OCI-LY1 (cell line): ENCODE measurements at regions not wholly inside any gene's neighbourhood (a gene's known extent, or its start where the extent isn't known, plus 50 kb on each side); places are given as distances from the start of the nearest gene placed in this dataset.

Experiments
- H2AFZ ChIP-seq: fragments of 200-600 bp; sonication (generic), shearing (Covaris generic); 2 replicates; pipeline ENCODE4 v1.6.0; 2014; ENCODE audit warnings: antibody characterized with exemption, mild to moderate bottlenecking, low read length
- H3F3A ChIP-seq: fragments of 200-600 bp; sonication (generic), shearing (Covaris generic); 2 replicates; pipeline ENCODE4 v1.6.0; 2014; ENCODE audit warnings: mild to moderate bottlenecking, antibody characterized with exemption, low read length, moderate library complexity; ENCODE audit not compliant: insufficient read depth
- H3K27ac ChIP-seq: fragments of 200-600 bp; sonication (generic); 2 replicates; pipeline ENCODE4 v1.5.1; 2014; ENCODE audit warnings: low read length, mixed run types, mild to moderate bottlenecking, low read depth; ENCODE audit not compliant: poor library complexity, severe bottlenecking
- H3K27me3 ChIP-seq: fragments of 200-600 bp; sonication (generic); 2 replicates; pipeline ENCODE4 v1.6.0; 2014; ENCODE audit warnings: antibody characterized with exemption, mild to moderate bottlenecking, low read length, moderate library complexity; ENCODE audit not compliant: insufficient read depth
- H3K36me3 ChIP-seq: fragments of 200-600 bp; sonication (generic); 2 replicates; pipeline ENCODE4 v1.6.1; 2014; ENCODE audit warnings: mild to moderate bottlenecking, antibody characterized with exemption, low read length, moderate library complexity, mixed read lengths; ENCODE audit not compliant: insufficient read depth
- H3K4me1 ChIP-seq: fragments of 200-600 bp; sonication (generic); 2 replicates; pipeline ENCODE4 v1.5.1; 2014; ENCODE audit warnings: mild to moderate bottlenecking, low read length, moderate library complexity; ENCODE audit not compliant: insufficient read depth, severe bottlenecking
- H3K4me2 ChIP-seq: fragments of 200-600 bp; sonication (generic), shearing (Covaris generic); 2 replicates; pipeline ENCODE4 v1.6.1; 2014; ENCODE audit warnings: low read length
- H3K4me3 ChIP-seq: fragments of 200-600 bp; sonication (generic); 2 replicates; pipeline ENCODE4 v1.5.1; 2014; ENCODE audit warnings: low read length, low read depth, mild to moderate bottlenecking, mixed read lengths; ENCODE audit not compliant: poor library complexity, severe bottlenecking
- H3K79me2 ChIP-seq: fragments of 200-600 bp; shearing (Covaris generic); 2 replicates; pipeline ENCODE4 v1.6.1; 2016; ENCODE audit warnings: mixed run types, low read length, mixed read lengths; ENCODE audit not compliant: insufficient read depth
- H3K9ac ChIP-seq: fragments of 200-600 bp; sonication (generic), shearing (Covaris generic); 2 replicates; pipeline ENCODE4 v1.6.1; 2014; ENCODE audit warnings: mild to moderate bottlenecking, low read length, mixed read lengths
- H3K9me2 ChIP-seq: fragments of 200-600 bp; sonication (generic), shearing (Covaris generic); 2 replicates; pipeline ENCODE4 v1.6.1; 2014; ENCODE audit warnings: low read depth, mild to moderate bottlenecking, low read length, mixed read lengths
- H3K9me3 ChIP-seq: fragments of 200-600 bp; shearing (Covaris generic); 2 replicates; pipeline ENCODE4 v1.6.1; 2014; ENCODE audit warnings: low read length, mixed read lengths
- H4K20me1 ChIP-seq: fragments of 200-600 bp; sonication (generic), shearing (Covaris generic); 2 replicates; pipeline ENCODE4 v1.6.0; 2016; ENCODE audit warnings: mild to moderate bottlenecking, low read length; ENCODE audit not compliant: insufficient read depth
- EZH2 ChIP-seq: fragments of 200-600 bp; sonication (generic), shearing (Covaris generic); IDR thresholded peaks from 2 replicates; pipeline ENCODE4 v1.8.0; 2017; ENCODE audit warnings: borderline replicate concordance, mixed run types, mild to moderate bottlenecking, antibody characterized with exemption, low read length, moderate library complexity, mixed read lengths
- TF ChIP-seq, protein P1 (sequence below): fragments of 200-600 bp; sonication (generic), shearing (Covaris generic); IDR thresholded peaks from 2 replicates; pipeline ENCODE4 v1.5.1; 2017; ENCODE audit warnings: mild to moderate bottlenecking, antibody characterized with exemption, low read length, moderate library complexity, mixed read lengths

- Histone ChIP-seq H3K27ac (no peak overlapping the region), H3K79me2 (no peaks in the 10 kb centered on the region), H3K9ac (no peak overlapping the region), H3F3A (no peaks in the 10 kb centered on the region), H3K9me2 (no peaks in the 10 kb centered on the region), H3K36me3 (no peaks in the 10 kb centered on the region), H3K9me3 (no peaks in the 10 kb centered on the region), H4K20me1 (no peaks in the 10 kb centered on the region), H3K4me3 (no peak overlapping the region), H3K4me1 (no peaks in the 10 kb centered on the region), H2AFZ (no peak overlapping the region), H3K27me3 (no peaks in the 10 kb centered on the region), H3K4me2 (no peak overlapping the region)
- TF ChIP-seq EZH2, result no peak
- TF ChIP-seq, protein P1, sequence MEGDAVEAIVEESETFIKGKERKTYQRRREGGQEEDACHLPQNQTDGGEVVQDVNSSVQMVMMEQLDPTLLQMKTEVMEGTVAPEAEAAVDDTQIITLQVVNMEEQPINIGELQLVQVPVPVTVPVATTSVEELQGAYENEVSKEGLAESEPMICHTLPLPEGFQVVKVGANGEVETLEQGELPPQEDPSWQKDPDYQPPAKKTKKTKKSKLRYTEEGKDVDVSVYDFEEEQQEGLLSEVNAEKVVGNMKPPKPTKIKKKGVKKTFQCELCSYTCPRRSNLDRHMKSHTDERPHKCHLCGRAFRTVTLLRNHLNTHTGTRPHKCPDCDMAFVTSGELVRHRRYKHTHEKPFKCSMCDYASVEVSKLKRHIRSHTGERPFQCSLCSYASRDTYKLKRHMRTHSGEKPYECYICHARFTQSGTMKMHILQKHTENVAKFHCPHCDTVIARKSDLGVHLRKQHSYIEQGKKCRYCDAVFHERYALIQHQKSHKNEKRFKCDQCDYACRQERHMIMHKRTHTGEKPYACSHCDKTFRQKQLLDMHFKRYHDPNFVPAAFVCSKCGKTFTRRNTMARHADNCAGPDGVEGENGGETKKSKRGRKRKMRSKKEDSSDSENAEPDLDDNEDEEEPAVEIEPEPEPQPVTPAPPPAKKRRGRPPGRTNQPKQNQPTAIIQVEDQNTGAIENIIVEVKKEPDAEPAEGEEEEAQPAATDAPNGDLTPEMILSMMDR, result no peak
Observed at GRCh38 chr9:79043916-79044315, 527.8 kb upstream of the TLE4 start.

DNA sequence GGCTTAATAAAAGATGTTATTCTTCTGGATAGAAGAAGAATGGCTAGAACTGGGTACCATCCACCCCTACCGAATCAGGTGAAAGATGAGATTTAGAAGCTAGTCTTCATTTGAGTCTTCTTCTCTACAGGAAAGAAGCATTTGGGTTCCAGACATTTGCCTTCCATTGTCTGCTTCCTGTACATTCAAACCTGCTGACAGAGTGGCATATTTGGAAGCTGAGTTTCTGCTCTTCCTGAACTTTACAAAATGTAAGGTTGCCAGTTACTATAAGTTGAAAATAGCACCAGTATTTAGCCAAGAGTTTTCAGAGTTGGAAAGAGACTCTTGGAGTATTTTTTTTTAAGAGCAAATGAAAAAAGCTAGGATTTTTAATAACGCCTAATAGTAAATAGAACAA is 525.4 kb upstream of the TLE4 start:
- no peak overlapping the region for H3K4me3 ChIP-seq
- no peaks in the 10 kb centered on the region for H3K36me3 ChIP-seq
- TF ChIP-seq, protein P1, result no peak
- TF ChIP-seq EZH2, result no peak
- H3K4me1 ChIP-seq, result no peaks in the 10 kb centered on the region
- H3K27ac ChIP-seq, result no peak overlapping the region
- H3F3A ChIP-seq, result no peaks in the 10 kb centered on the region
- no peaks in the 10 kb centered on the region for H3K27me3 ChIP-seq
- H3K9me2 ChIP-seq, result no peaks in the 10 kb centered on the region
- no peaks in the 10 kb centered on the region for H3K79me2 ChIP-seq
- no peak overlapping the region for H2AFZ ChIP-seq
- H3K9me3 ChIP-seq, result no peaks in the 10 kb centered on the region
- H4K20me1 ChIP-seq, result no peaks in the 10 kb centered on the region
- H3K4me2 ChIP-seq, result no peak overlapping the region
- no peak overlapping the region for H3K9ac ChIP-seq

DNA sequence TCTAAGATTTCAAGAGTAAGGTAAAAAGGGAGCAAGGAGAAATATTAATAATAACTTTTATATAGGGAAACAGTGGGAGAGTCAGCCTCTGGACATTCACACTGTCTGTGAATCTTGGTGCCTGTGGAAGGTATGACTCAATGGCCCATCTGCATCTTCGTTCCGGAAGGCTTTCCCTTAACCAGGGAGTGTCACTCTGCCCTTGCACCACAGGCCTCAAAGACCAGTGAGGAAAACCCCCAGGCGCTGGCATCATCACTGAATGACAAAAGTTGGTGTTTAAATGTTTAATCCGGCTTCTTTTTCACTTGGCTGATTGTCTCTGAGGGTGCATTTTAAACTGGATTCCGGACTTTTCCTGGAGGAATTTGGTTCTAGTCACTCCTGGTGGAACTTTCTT is 522.4 kb upstream of the TLE4 start:
- no peaks in the 10 kb centered on the region for H3K27me3 ChIP-seq
- no peak for TF ChIP-seq EZH2
- TF ChIP-seq, protein P1, result no peak
- no peak overlapping the region for H3K9ac ChIP-seq
- no peak overlapping the region for H3K4me3 ChIP-seq
- no peaks in the 10 kb centered on the region for H3K36me3 ChIP-seq
- H3K9me3 ChIP-seq, result no peaks in the 10 kb centered on the region
- H3K79me2 ChIP-seq, result no peaks in the 10 kb centered on the region
- no peaks in the 10 kb centered on the region for H3F3A ChIP-seq
- H2AFZ ChIP-seq, result no peak overlapping the region
- no peak overlapping the region for H3K4me2 ChIP-seq
- H3K27ac ChIP-seq, result no peak overlapping the region
- H3K9me2 ChIP-seq, result no peaks in the 10 kb centered on the region
- H4K20me1 ChIP-seq, result no peaks in the 10 kb centered on the region
- no peaks in the 10 kb centered on the region for H3K4me1 ChIP-seq
